Subcutaneous abdominal adipose tissue (tissue), 5 donors: ENCODE measurements at regions not wholly inside any gene's neighbourhood (a gene's known extent, or its start where the extent isn't known, plus 50 kb on each side); places are given as distances from the start of the nearest gene placed in this dataset.
A peak's percentile ranks its signal among the peaks of the same experiment; 100 is the strongest.

Experiments
- H3K27ac ChIP-seq: one replicate; pipeline ENCODE4 v1.7.0; 2013; ENCODE audit warnings: low read depth, mild to moderate bottlenecking, inconsistent platforms, low read length, moderate library complexity
- H3K27me3 ChIP-seq, 5 donors: one replicate each; pipeline ENCODE4 v1.7.0; 2013; ENCODE audit warnings: low read length in 5 of 5, inconsistent platforms in 1 of 5; ENCODE audit not compliant: control insufficient read depth in 5 of 5, insufficient read depth in 4 of 5
- H3K36me3 ChIP-seq, 5 donors: one replicate each; pipeline ENCODE4 v1.7.0; 2013; ENCODE audit warnings: low read length in 5 of 5; ENCODE audit not compliant: control insufficient read depth in 5 of 5, insufficient read depth in 5 of 5
- H3K4me1 ChIP-seq, 5 donors: one replicate each; pipeline ENCODE4 v1.7.0; 2013; ENCODE audit warnings: low read length in 5 of 5, mild to moderate bottlenecking in 3 of 5, moderate library complexity in 1 of 5; ENCODE audit not compliant: control insufficient read depth in 5 of 5, insufficient read depth in 5 of 5
- H3K4me3 ChIP-seq, 5 donors: one replicate each; pipeline ENCODE4 v1.7.0; 2013; ENCODE audit warnings: low read length in 5 of 5, low read depth in 1 of 5
- H3K9ac ChIP-seq, 5 donors: one replicate each; pipeline ENCODE4 v1.7.0; 2013; ENCODE audit warnings: low read length in 5 of 5, mild to moderate bottlenecking in 4 of 5, moderate library complexity in 3 of 5
- H3K9me3 ChIP-seq, 5 donors: one replicate each; pipeline ENCODE4 v1.7.0; 2013; ENCODE audit warnings: low read length in 5 of 5; ENCODE audit not compliant: control insufficient read depth in 5 of 5
- donor health status: healthy.
- donor health status: healthy.
- donor health status: healthy.
- donor health status: healthy.
- donor health status: healthy.

DNA sequence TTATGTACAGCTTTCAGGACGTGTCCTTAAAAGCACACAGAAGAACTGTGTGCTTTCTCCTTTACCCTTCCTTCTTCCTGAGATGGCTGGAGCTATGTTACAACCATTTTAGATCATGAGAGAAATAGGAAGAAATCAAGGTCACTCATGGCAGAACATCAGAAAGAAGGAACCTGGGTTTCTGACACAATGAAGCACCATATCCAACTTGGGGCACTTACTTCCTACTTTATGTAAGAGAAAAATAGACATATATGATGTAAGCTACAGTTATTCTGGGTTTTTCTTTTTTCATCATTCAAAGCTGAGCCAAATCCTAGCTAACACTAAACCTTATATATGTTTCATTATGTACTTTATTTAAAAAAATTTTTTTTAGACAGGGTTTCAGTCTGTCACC is 79.5 kb downstream of the FAM161A start:
- Histone ChIP-seq H3K9me3 (no peaks in the 10 kb centered on the region), H3K4me1 (no peaks in the 10 kb centered on the region), H3K27ac (no peak overlapping the region), H3K27me3 (peaks cover 0 to 6% (median 0%) of the 10 kb centered on the region in 5 donors), H3K36me3 (no peaks in the 10 kb centered on the region), H3K4me3 (no peak overlapping the region), H3K9ac (no peak overlapping the region)

GRCh38 chr2:61771904-61772845 is 81.7 kb downstream of the FAM161A start:
- Histone ChIP-seq H3K4me1 (no peaks in the 10 kb centered on the region), H3K27me3 (no peaks in the 10 kb centered on the region), H3K9me3 (no peaks in the 10 kb centered on the region), H3K27ac (no peak overlapping the region), H3K4me3 (no peak overlapping the region), H3K36me3 (no peaks in the 10 kb centered on the region), H3K9ac (no peak overlapping the region)

DNA sequence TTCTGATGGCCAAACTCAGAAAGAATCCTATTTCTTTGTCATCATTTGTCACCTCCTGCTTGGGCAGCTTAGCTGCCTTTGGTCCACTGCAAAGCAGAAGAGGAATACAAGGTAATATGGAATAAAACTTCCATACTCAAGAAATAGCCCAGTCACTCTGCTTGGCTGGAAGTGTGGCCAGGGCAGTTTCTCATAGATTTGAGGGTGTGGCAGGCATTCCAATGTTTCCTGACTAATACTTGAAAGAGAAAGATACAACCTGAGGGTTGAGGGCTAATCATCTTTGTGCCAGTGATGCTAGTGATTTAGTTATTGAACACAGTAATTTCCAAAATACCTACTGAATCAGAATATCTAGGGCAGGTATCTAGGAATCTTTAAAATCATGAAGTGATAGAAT is 83.1 kb downstream of the FAM161A start:
- Histone ChIP-seq H3K4me1 (no peaks in the 10 kb centered on the region), H3K9me3 (no peaks in the 10 kb centered on the region), H3K9ac (no peak overlapping the region), H3K27me3 (no peaks in the 10 kb centered on the region), H3K36me3 (no peaks in the 10 kb centered on the region), H3K4me3 (no peak overlapping the region), H3K27ac (no peak overlapping the region)

DNA sequence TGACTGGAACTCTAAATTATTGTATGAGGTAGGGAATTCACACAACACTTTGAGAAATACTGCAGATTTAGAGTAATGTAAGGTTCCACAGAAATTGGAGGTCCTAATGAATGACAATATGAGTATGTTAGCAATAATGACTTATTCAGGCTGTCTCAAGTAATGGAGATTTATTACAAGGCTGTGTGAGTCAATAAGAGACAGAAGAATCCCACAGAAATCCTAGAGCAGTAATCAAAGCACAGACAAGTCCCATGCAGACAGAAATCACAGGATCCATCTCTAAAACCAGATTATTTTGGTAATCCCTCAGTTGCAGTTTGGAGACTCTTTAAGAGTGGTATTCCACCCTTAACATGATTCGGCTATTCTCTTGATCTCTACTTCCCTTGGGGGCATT is 83.6 kb downstream of the FAM161A start:
- no peaks in the 10 kb centered on the region for H3K4me1 ChIP-seq
- no peaks in the 10 kb centered on the region for H3K9me3 ChIP-seq
- H3K36me3 ChIP-seq: no peaks in the 10 kb centered on the region
- H3K4me3 ChIP-seq: no peak overlapping the region
- H3K27ac ChIP-seq: no peak overlapping the region
- no peak overlapping the region for H3K9ac ChIP-seq
- H3K27me3 ChIP-seq: no peaks in the 10 kb centered on the region

- Histone ChIP-seq H3K4me3 (no peak overlapping the region), H3K27ac (no peak overlapping the region), H3K4me1 (peaks cover 0 to 6% (median 3%) of the 10 kb centered on the region in 5 donors), H3K9ac (no peak overlapping the region), H3K36me3 (no peaks in the 10 kb centered on the region), H3K9me3 (peaks cover 0 to 6% (median 0%) of the 10 kb centered on the region in 5 donors), H3K27me3 (peaks cover 0 to 2% (median 0%) of the 10 kb centered on the region in 5 donors)
These were observed 84.7 kb downstream of the FAM161A start for GRCh38 chr2:61769093-61769675.

- Histone ChIP-seq H3K4me1 (peaks cover 3 to 11% (median 7%) of the 10 kb centered on the region in 5 donors), H3K9ac (peak overlapping the region; percentile 86 to 97 (median 93)), H3K36me3 (no peaks in the 10 kb centered on the region), H3K4me3 (peak overlapping the region; percentile 69 to 93 (median 90)), H3K27me3 (peaks cover 0 to 8% (median 0%) of the 10 kb centered on the region in 5 donors), H3K9me3 (peaks cover 0 to 6% (median 0%) of the 10 kb centered on the region in 5 donors), H3K27ac (peak overlapping the region; percentile 100)
These were observed 89.6 kb downstream of the FAM161A start for GRCh38 chr2:61764035-61764800.

DNA sequence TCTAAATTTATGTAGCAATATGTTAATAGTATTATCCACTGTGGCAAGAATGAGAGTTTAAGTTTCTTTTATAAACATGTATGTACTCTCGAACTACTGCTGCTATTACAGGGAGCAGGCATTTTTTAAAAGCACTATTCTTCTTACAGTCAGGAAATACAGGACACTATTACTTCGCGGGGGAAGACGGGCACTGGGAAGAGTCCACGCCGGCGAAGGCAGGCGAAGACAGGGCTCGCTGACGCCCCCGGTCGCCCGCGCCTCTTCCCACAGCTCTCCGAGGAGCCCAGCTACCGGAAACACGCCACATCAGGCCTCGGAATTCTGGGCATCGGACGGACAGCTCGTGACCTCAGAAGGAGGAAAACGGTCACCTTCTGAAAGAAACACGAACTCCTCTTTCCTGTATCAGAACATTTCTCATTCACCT is 90.2 kb downstream of the FAM161A start:
- H3K4me3 ChIP-seq: peak overlapping the region; percentile 69 to 93 (median 90)
- H3K9me3 ChIP-seq: peaks cover 0 to 6% (median 0%) of the 10 kb centered on the region in 5 donors
- H3K36me3 ChIP-seq: no peaks in the 10 kb centered on the region
- peaks cover 0 to 8% (median 0%) of the 10 kb centered on the region in 5 donors for H3K27me3 ChIP-seq
- peaks cover 3 to 11% (median 7%) of the 10 kb centered on the region in 5 donors for H3K4me1 ChIP-seq
- peak overlapping the region; percentile 100 for H3K27ac ChIP-seq
- peak overlapping the region; percentile 86 to 97 (median 93) for H3K9ac ChIP-seq

GRCh38 chr2:61762292-61762691 is 91.6 kb downstream of the FAM161A start:
- Histone ChIP-seq H3K36me3 (no peaks in the 10 kb centered on the region), H3K27me3 (peaks cover 0 to 8% (median 0%) of the 10 kb centered on the region in 5 donors), H3K4me1 (peaks cover 3 to 11% (median 7%) of the 10 kb centered on the region in 5 donors), H3K9ac (no peak overlapping the region), H3K4me3 (no peak overlapping the region), H3K27ac (no peak overlapping the region), H3K9me3 (peaks cover 0 to 6% (median 0%) of the 10 kb centered on the region in 5 donors)

DNA sequence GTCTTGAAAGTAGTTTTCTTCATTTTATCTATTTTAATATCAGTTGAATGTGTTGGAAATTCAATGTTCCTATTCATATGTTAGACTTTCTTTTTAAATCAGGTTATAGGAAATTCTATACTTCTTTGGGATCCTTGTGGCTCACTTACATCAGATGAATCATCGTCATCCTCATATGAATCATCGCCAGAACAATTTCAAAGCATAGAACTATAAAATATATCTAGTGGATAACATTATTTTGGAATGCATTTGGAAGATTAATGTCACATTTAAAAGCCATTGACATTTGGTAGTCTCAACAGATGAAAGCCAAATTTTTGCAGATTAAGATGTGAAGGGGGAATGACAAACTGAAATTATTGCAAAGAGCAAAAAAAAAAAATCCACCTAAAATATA is 94.1 kb downstream of the FAM161A start:
- Histone ChIP-seq H3K27ac (peak overlapping the region; percentile 51), H3K4me3 (no peak overlapping the region), H3K9ac (no peak overlapping the region), H3K36me3 (no peaks in the 10 kb centered on the region), H3K9me3 (peaks cover 0 to 5% (median 0%) of the 10 kb centered on the region in 5 donors), H3K27me3 (peaks cover 0 to 8% (median 0%) of the 10 kb centered on the region in 5 donors), H3K4me1 (peaks cover 3 to 11% (median 7%) of the 10 kb centered on the region in 5 donors)
